ENCODE measurements at regions not wholly inside any gene's neighbourhood (a gene's known extent, or its start where the extent isn't known, plus 50 kb on each side); places are given as distances from the start of the nearest gene placed in this dataset.

- H3K9me3 ChIP-seq = no peaks in the 10 kb centered on the region
- intact Hi-C loops (cut with DNase I; ENCODE audit: low total_unique reads) = no loop called here
- in situ Hi-C loops (cut with MboI; ENCODE audit: low sequenced_read_pairs in 4 of 4) = no loop called here
Observed at GRCh38 chr17:14621826-14622614, 321.1 kb downstream of the HS3ST3B1 start.

GRCh38 chr17:14619821-14620220 lies 318.9 kb downstream of the HS3ST3B1 start:
- H3K4me1 ChIP-seq = no peaks in the 10 kb centered on the region
- no peaks in the 10 kb centered on the region for H3K36me3 ChIP-seq
- ATAC-seq (no peak), DNase-seq (no peak)
- H3K27ac ChIP-seq = no peak overlapping the region
- intact Hi-C loops (cut with DNase I; ENCODE audit: low total_unique reads) = no loop called here
- H3K4me3 ChIP-seq = no peak overlapping the region
- in situ Hi-C loops (cut with MboI; ENCODE audit: low sequenced_read_pairs in 4 of 4) = no loop called here
- H3K27me3 ChIP-seq = no peaks in the 10 kb centered on the region
- H3K9me3 ChIP-seq = no peaks in the 10 kb centered on the region
- no peak for TF ChIP-seq POLR2A (IDR thresholded peaks at IDR 0.05)
- no peak for TF ChIP-seq CTCF (IDR thresholded peaks at IDR 0.05 in 4 of 5, conservative IDR thresholded peaks at IDR 0.05 in 1 of 5)

More at GRCh38 chr17:14621826-14622614, 321.1 kb downstream of the HS3ST3B1 start:
- H3K27ac ChIP-seq = no peak overlapping the region
- H3K4me3 ChIP-seq = no peak overlapping the region
- no peaks in the 10 kb centered on the region for H3K27me3 ChIP-seq
- no peak for DNase-seq
- ATAC-seq = no peak
- TF ChIP-seq POLR2A (IDR thresholded peaks at IDR 0.05) = no peak
- TF ChIP-seq CTCF (IDR thresholded peaks at IDR 0.05 in 4 of 5, conservative IDR thresholded peaks at IDR 0.05 in 1 of 5) = no peak
- no peaks in the 10 kb centered on the region for H3K36me3 ChIP-seq
- no peaks in the 10 kb centered on the region for H3K4me1 ChIP-seq

GRCh38 chr17:14616528-14616927 lies 315.6 kb downstream of the HS3ST3B1 start:
- H3K27me3 ChIP-seq = no peaks in the 10 kb centered on the region
- intact Hi-C loops (cut with DNase I; ENCODE audit: low total_unique reads) = no loop called here
- TF ChIP-seq POLR2A (IDR thresholded peaks at IDR 0.05) (no peak), CTCF (IDR thresholded peaks at IDR 0.05 in 4 of 5, conservative IDR thresholded peaks at IDR 0.05 in 1 of 5) (no peak)
- ATAC-seq = no peak
- no peaks in the 10 kb centered on the region for H3K9me3 ChIP-seq
- DNase-seq = no peak
- in situ Hi-C loops (cut with MboI; ENCODE audit: low sequenced_read_pairs in 4 of 4) = no loop called here
- H3K36me3 ChIP-seq = no peaks in the 10 kb centered on the region
- no peak overlapping the region for H3K4me3 ChIP-seq
- no peak overlapping the region for H3K27ac ChIP-seq
- no peaks in the 10 kb centered on the region for H3K4me1 ChIP-seq

- Histone ChIP-seq H3K9me3 (no peaks in the 10 kb centered on the region), H3K36me3 (no peaks in the 10 kb centered on the region), H3K4me3 (no peak overlapping the region), H3K27ac (no peak overlapping the region), H3K4me1 (no peaks in the 10 kb centered on the region), H3K27me3 (no peaks in the 10 kb centered on the region)
- ATAC-seq (peak in 1 of 2 donors; percentile 30), DNase-seq (peak in 1 of 2 donors; percentile 33)
- intact Hi-C loops (cut with DNase I; ENCODE audit: low total_unique reads) (no loop called here), in situ Hi-C loops (cut with MboI; ENCODE audit: low sequenced_read_pairs in 4 of 4) (no loop called here)
- TF ChIP-seq POLR2A (IDR thresholded peaks at IDR 0.05) = no peak
- no peak for TF ChIP-seq CTCF (IDR thresholded peaks at IDR 0.05 in 4 of 5, conservative IDR thresholded peaks at IDR 0.05 in 1 of 5)
Observed at GRCh38 chr17:14605267-14605599, 304.4 kb downstream of the HS3ST3B1 start.

Data from gastrocnemius medialis (tissue), 4 donors.